Esophagus squamous epithelium (tissue), 4 donors: ENCODE measurements at regions not wholly inside any gene's neighbourhood (a gene's known extent, or its start where the extent isn't known, plus 50 kb on each side); places are given as distances from the start of the nearest gene placed in this dataset.
"Not testable (repeated sequence)": the region's sequence is repeated elsewhere in the genome, so short reads cannot be mapped to it uniquely, and the experiment has no call there.

ENCODE experiments used
- POLR2A ChIP-seq, 4 donors: fragments of 450-650 bp; IDR thresholded peaks; one replicate each; pipeline ENCODE4 v1.6.1; 2017; ENCODE audit warnings: antibody characterized with exemption in 4 of 4, mild to moderate bottlenecking in 4 of 4, moderate library complexity in 3 of 4
- TF ChIP-seq, protein P1 (sequence below), 6 experiments: fragments of 450-650 bp in 4 of 6; fragments of 200-600 bp in 2 of 6; sonication (generic) in 2 of 6; IDR thresholded peaks; one replicate each; pipeline ENCODE4 v1.5.1; 2016 to 2019; ENCODE audit warnings: antibody characterized with exemption in 6 of 6, mild to moderate bottlenecking in 4 of 6, moderate library complexity in 4 of 6

DNA sequence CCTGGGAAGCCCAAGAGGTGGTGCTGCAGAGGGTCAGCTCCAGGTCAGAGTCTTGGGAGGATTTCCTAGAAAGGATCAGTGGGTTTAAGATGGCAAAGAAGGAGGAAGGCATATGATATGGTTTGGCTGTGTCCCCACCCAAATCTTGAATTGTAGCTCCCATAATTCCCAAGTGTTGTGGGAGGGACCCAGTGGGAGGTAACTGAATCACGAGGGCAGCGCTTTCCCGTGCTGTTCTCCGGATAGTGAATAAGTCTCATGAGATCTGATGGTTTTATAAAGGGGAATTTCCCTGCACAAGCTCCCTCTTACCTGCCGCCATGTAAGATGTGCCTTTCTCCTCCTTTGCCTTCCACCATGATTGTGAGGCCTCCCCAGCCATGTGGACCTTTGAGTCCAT lies 240.4 kb downstream of the TOMM20 start:
- TF ChIP-seq, protein P1, sequence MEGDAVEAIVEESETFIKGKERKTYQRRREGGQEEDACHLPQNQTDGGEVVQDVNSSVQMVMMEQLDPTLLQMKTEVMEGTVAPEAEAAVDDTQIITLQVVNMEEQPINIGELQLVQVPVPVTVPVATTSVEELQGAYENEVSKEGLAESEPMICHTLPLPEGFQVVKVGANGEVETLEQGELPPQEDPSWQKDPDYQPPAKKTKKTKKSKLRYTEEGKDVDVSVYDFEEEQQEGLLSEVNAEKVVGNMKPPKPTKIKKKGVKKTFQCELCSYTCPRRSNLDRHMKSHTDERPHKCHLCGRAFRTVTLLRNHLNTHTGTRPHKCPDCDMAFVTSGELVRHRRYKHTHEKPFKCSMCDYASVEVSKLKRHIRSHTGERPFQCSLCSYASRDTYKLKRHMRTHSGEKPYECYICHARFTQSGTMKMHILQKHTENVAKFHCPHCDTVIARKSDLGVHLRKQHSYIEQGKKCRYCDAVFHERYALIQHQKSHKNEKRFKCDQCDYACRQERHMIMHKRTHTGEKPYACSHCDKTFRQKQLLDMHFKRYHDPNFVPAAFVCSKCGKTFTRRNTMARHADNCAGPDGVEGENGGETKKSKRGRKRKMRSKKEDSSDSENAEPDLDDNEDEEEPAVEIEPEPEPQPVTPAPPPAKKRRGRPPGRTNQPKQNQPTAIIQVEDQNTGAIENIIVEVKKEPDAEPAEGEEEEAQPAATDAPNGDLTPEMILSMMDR (IDR thresholded peaks at IDR 0.05) = not testable (repeated sequence)
- TF ChIP-seq POLR2A (IDR thresholded peaks at IDR 0.05) = not testable (repeated sequence)
